CD14-positive monocyte (primary cell): ENCODE measurements at regions not wholly inside any gene's neighbourhood (a gene's known extent, or its start where the extent isn't known, plus 50 kb on each side); places are given as distances from the start of the nearest gene placed in this dataset.
"Not testable (repeated sequence)": the region's sequence is repeated elsewhere in the genome, so short reads cannot be mapped to it uniquely, and the experiment has no call there.

ENCODE experiments used
- DNase-seq, 3 donors: peaks; one replicate each; pipeline ENCODE4 v3.0.0-alpha.2; 2011 to 2022
- H2AFZ ChIP-seq: 2 replicates; pipeline ENCODE4 v1.6.0; 2012; ENCODE audit warnings: mild to moderate bottlenecking, low read depth, low read length, inconsistent platforms; ENCODE audit not compliant: insufficient read depth, poor library complexity, severe bottlenecking
- H3K27ac ChIP-seq, 2 donors: 1 replicate in 1 of 2; 2 replicates in 1 of 2; pipeline ENCODE4 v1.5.1; 2012 to 2013; ENCODE audit warnings: low read length in 2 of 2, control low read depth in 1 of 2, inconsistent platforms in 1 of 2, low read depth in 1 of 2, mild to moderate bottlenecking in 1 of 2
- H3K27me3 ChIP-seq, 2 donors: one replicate each; pipeline versions ENCODE4 v1.6.0 to v1.6.1; 2011 to 2013; ENCODE audit warnings: low read length in 2 of 2; ENCODE audit not compliant: control insufficient read depth in 2 of 2, insufficient read depth in 2 of 2
- H3K36me3 ChIP-seq, 2 donors: replicated peaks in 1 of 2; 1 replicate in 1 of 2; 2 replicates in 1 of 2; pipeline versions ENCODE4 v1.5.1 to v1.6.1; 2012 to 2013; ENCODE audit warnings: low read length in 2 of 2, control low read depth in 1 of 2, inconsistent platforms in 1 of 2, mild to moderate bottlenecking in 1 of 2; ENCODE audit not compliant: insufficient read depth in 2 of 2, control insufficient read depth in 1 of 2
- H3K4me1 ChIP-seq, 2 donors: 1 replicate in 1 of 2; 2 replicates in 1 of 2; pipeline versions ENCODE4 v1.5.1 to v1.6.1; 2012 to 2013; ENCODE audit warnings: low read length in 2 of 2, control low read depth in 1 of 2, inconsistent platforms in 1 of 2, mild to moderate bottlenecking in 1 of 2, moderate library complexity in 1 of 2; ENCODE audit not compliant: insufficient read depth in 2 of 2, control insufficient read depth in 1 of 2
- H3K4me2 ChIP-seq: replicated peaks from 2 replicates; pipeline ENCODE3; 2012; ENCODE audit warnings: low read length, moderate library complexity, mild to moderate bottlenecking; ENCODE audit not compliant: poor library complexity, severe bottlenecking; ENCODE audit errors: extremely low read depth
- H3K4me3 ChIP-seq, 3 experiments: fragments of 200-600 bp in 1 of 3; sonication (generic) in 1 of 3; replicated peaks in 1 of 3; 1 replicate in 2 of 3; 2 replicates in 1 of 3; pipeline ENCODE4 v1.5.1; 2011 to 2013; ENCODE audit warnings: low read length in 3 of 3, mild to moderate bottlenecking in 3 of 3, control low read depth in 2 of 3, low read depth in 2 of 3, inconsistent platforms in 1 of 3, moderate library complexity in 1 of 3
- H3K79me2 ChIP-seq: 2 replicates; pipeline ENCODE4 v1.6.0; 2012; ENCODE audit warnings: mild to moderate bottlenecking, control low read depth, inconsistent platforms, low read length, moderate library complexity; ENCODE audit not compliant: insufficient read depth
- H3K9ac ChIP-seq: 2 replicates; pipeline ENCODE4 v1.6.0; 2017; ENCODE audit warnings: low read length, mild to moderate bottlenecking; ENCODE audit not compliant: insufficient read depth, poor library complexity, severe bottlenecking
- H3K9me3 ChIP-seq, 2 donors: replicated peaks in 1 of 2; 1 replicate in 1 of 2; 2 replicates in 1 of 2; pipeline versions ENCODE4 v1.5.1 to v1.6.1; 2012 to 2013; ENCODE audit warnings: low read length in 2 of 2, control low read depth in 1 of 2; ENCODE audit not compliant: control insufficient read depth in 1 of 2, insufficient read depth in 1 of 2
- H4K20me1 ChIP-seq: 2 replicates; pipeline ENCODE4 v1.6.0; 2012; ENCODE audit warnings: mild to moderate bottlenecking, low read length, control low read depth, moderate library complexity; ENCODE audit not compliant: insufficient read depth
- H3K27ac Mint-ChIP-seq, 7 donors: one replicate each; pipeline ENCODE4 v1.8.0; 2020; ENCODE audit warnings: mild to moderate bottlenecking in 7 of 7, mixed read lengths in 7 of 7, moderate library complexity in 6 of 7, inconsistent platforms in 2 of 7
- H3K27me3 Mint-ChIP-seq, 3 donors: one replicate each; pipeline ENCODE4 v1.8.0; 2021 to 2022; ENCODE audit warnings: low read depth in 3 of 3, mild to moderate bottlenecking in 3 of 3, mixed read lengths in 3 of 3, moderate library complexity in 3 of 3, inconsistent platforms in 1 of 3
- H3K36me3 Mint-ChIP-seq, 2 donors: one replicate each; pipeline ENCODE4 v1.8.0; 2020; ENCODE audit warnings: mixed read lengths in 2 of 2, inconsistent platforms in 1 of 2, mild to moderate bottlenecking in 1 of 2
- H3K4me1 Mint-ChIP-seq: one replicate; pipeline ENCODE4 v1.8.0; 2020; ENCODE audit warnings: mild to moderate bottlenecking, mixed read lengths
- H3K4me3 Mint-ChIP-seq, 2 donors: one replicate each; pipeline ENCODE4 v1.8.0; 2020; ENCODE audit warnings: mild to moderate bottlenecking in 2 of 2, mixed read lengths in 2 of 2, moderate library complexity in 1 of 2
- H3K9me3 Mint-ChIP-seq, 7 donors: one replicate each; pipeline ENCODE4 v1.8.0; 2020 to 2022; ENCODE audit warnings: mixed read lengths in 7 of 7, mild to moderate bottlenecking in 6 of 7, moderate library complexity in 6 of 7, inconsistent platforms in 2 of 7
- WGBS: methylation state at CpG from one replicate; pipeline ENCODE4 v1.1.5; 2013; ENCODE audit warnings: missing lambda C conversion rate; ENCODE audit not compliant: insufficient coverage; 5-methylcytosine and 5-hydroxymethylcytosine counted together
- intact Hi-C, 2 donors: fragments of 100-400 bp; cut with micrococcal nuclease; formaldehyde crosslinking; loops; one replicate each; pipeline versions ENCODE4 v1.15.0 to v1.15.1; 2023
- TF ChIP-seq, protein P1 (sequence below): fragments of 200-600 bp; IDR thresholded peaks from one replicate; pipeline ENCODE4 v1.8.0; 2022; ENCODE audit warnings: antibody characterized with exemption, mild to moderate bottlenecking

DNA sequence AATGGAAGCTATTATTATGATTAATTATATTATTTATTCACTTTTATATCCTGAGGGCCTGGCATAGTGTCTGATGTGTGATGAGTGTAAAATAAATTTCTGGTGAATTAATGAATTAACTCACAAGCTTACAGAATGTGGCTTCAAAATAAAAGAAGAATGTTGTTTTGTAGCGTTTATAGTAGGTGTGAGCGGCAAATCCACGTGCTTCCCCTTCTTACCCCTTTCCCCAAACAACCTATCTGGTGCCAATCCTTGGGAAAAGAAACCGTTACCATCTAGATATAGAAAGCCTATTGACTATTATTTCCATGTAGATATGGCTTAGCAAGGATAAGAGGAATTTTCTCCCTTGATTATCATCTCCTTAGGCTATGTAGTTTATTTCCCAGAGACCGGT is 144.6 kb upstream of the CITED2 start:
- intact Hi-C loops, result no loop called here
- Mint-ChIP-seq H3K9me3 (peaks cover 0 to 2% (median 0%) of the 10 kb centered on the region in 7 donors), H3K27ac (no peak overlapping the region), H3K4me1 (peaks cover 36% of the 10 kb centered on the region), H3K4me3 (no peak overlapping the region), H3K27me3 (peaks cover 0 to 3% (median 0%) of the 10 kb centered on the region in 3 donors), H3K36me3 (peaks cover 0 to 1% of the 10 kb centered on the region in 2 donors)
- TF ChIP-seq, protein P1, sequence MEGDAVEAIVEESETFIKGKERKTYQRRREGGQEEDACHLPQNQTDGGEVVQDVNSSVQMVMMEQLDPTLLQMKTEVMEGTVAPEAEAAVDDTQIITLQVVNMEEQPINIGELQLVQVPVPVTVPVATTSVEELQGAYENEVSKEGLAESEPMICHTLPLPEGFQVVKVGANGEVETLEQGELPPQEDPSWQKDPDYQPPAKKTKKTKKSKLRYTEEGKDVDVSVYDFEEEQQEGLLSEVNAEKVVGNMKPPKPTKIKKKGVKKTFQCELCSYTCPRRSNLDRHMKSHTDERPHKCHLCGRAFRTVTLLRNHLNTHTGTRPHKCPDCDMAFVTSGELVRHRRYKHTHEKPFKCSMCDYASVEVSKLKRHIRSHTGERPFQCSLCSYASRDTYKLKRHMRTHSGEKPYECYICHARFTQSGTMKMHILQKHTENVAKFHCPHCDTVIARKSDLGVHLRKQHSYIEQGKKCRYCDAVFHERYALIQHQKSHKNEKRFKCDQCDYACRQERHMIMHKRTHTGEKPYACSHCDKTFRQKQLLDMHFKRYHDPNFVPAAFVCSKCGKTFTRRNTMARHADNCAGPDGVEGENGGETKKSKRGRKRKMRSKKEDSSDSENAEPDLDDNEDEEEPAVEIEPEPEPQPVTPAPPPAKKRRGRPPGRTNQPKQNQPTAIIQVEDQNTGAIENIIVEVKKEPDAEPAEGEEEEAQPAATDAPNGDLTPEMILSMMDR, result no peak
- Histone ChIP-seq H3K4me2 (no peak overlapping the region), H3K9ac (no peak overlapping the region), H2AFZ (no peak overlapping the region), H3K36me3 (no peaks in the 10 kb centered on the region), H3K4me1 (peaks cover 16 to 25% of the 10 kb centered on the region in 2 donors), H3K27ac (no peak overlapping the region), H3K4me3 (no peak overlapping the region), H4K20me1 (no peaks in the 10 kb centered on the region), H3K9me3 (no peaks in the 10 kb centered on the region), H3K27me3 (no peaks in the 10 kb centered on the region), H3K79me2 (no peaks in the 10 kb centered on the region)
- no CpG with 5 or more reads among the region's 5 CpGs for WGBS
- DNase-seq, result no peak

DNA sequence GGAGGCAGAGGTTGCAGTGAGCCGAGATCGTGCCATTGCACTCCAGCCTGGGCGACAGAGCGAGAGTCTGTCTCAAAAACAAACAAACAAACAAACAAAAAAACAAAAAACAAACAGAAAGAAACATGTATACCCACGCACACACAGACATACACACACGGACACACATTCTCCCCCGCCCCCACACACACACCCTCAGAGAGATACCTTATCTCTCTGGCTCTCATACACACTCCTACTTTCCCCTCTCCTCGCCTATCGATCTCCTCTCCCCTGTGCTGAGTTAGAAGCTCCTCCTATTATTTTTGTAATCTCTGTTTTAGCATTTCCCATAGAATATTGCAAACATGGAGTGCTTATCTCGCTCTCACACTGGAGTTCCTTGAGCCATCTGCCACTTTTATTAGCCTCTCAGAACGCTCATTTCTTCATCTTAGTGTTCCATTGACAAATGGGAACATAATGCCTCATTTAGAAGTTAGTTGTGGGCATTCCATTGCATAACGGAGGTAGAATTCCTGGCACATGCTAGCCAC is 144.2 kb upstream of the CITED2 start:
- no peaks in the 10 kb centered on the region for H3K36me3 ChIP-seq
- Mint-ChIP-seq H3K27me3 (peaks cover 0 to 3% (median 0%) of the 10 kb centered on the region in 3 donors), H3K9me3 (peaks cover 0 to 6% (median 3%) of the 10 kb centered on the region in 7 donors), H3K36me3 (peaks cover 0 to 1% of the 10 kb centered on the region in 2 donors), H3K4me1 (peaks cover 36% of the 10 kb centered on the region), H3K4me3 (no peak overlapping the region), H3K27ac (peak overlapping the region in 5 of 7 donors; percentile 28 to 63 (median 37))
- H3K4me2 ChIP-seq, result no peak overlapping the region
- intact Hi-C loops, result no loop called here
- no peaks in the 10 kb centered on the region for H3K79me2 ChIP-seq
- no peak overlapping the region for H2AFZ ChIP-seq
- no peak overlapping the region for H3K9ac ChIP-seq
- DNase-seq, result no peak
- TF ChIP-seq, protein P1, result no peak
- H3K27ac ChIP-seq, result no peak overlapping the region
- H3K27me3 ChIP-seq, result no peaks in the 10 kb centered on the region
- H3K9me3 ChIP-seq, result no peaks in the 10 kb centered on the region
- no peaks in the 10 kb centered on the region for H4K20me1 ChIP-seq
- no peak overlapping the region for H3K4me3 ChIP-seq
- 96% methylated on average over 8 of the region's 12 CpGs for WGBS
- peaks cover 16 to 25% of the 10 kb centered on the region in 2 donors for H3K4me1 ChIP-seq

DNA sequence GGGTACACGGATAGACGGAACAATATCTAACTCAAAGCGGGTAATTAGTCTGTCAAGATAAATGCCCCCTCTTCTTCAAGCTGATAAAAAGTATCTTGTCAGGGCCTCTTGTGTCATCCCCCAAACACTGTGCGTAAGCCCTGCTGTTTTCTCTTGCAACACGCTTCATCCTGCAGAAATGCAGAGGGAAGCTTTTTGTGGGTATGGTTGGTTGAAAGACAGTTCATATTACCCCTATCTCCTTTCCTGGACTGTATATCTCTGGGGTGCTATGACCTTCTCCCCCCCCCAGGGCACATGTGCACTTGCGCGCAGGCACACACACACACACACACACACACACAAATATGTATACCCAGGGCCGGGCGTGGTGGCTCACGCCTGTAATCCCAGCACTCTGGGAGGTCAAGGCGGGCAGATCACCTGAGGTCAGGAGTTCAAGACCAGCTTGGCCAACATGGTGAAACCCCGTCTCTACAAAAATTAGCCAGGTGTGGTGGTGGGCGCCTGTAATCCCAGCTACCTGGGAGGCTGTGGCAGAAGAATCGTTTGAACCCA is 143.6 kb upstream of the CITED2 start:
- Histone ChIP-seq H3K27ac (peak overlapping the region in 1 of 2 donors; percentile 6), H3K4me1 (peaks cover 16 to 25% of the 10 kb centered on the region in 2 donors), H2AFZ (peak overlapping the region; percentile 49)
- H3K79me2 ChIP-seq, H3K4me2 ChIP-seq, H3K36me3 ChIP-seq, H3K27me3 ChIP-seq, intact Hi-C loops, H3K4me3 ChIP-seq, H4K20me1 ChIP-seq, H3K9ac ChIP-seq, H3K9me3 Mint-ChIP-seq, H3K36me3 Mint-ChIP-seq, H3K27me3 Mint-ChIP-seq, H3K9me3 ChIP-seq: not testable (repeated sequence)
- H3K4me1 Mint-ChIP-seq, result peaks cover 36% of the 10 kb centered on the region
- peak overlapping the region; percentile 28 to 86 (median 58) for H3K27ac Mint-ChIP-seq
- peak overlapping the region in 1 of 2 donors; percentile 11 for H3K4me3 Mint-ChIP-seq
- WGBS, result 48% methylated on average over 5 of the region's 14 CpGs
- peak; percentile 7 to 24 (median 21) for DNase-seq
